Endothelial cell of umbilical vein (primary cell): ENCODE measurements at regions not wholly inside any gene's neighbourhood (a gene's known extent, or its start where the extent isn't known, plus 50 kb on each side); places are given as distances from the start of the nearest gene placed in this dataset.

Experiments used
- EZH2 ChIP-seq: IDR thresholded peaks from 2 replicates; pipeline ENCODE4 v1.6.1; 2012; ENCODE audit warnings: borderline replicate concordance, low read depth, mild to moderate bottlenecking, moderate library complexity, low read length, inconsistent platforms; ENCODE audit not compliant: severe bottlenecking
- POLR2A ChIP-seq: IDR thresholded peaks from 2 replicates; pipeline ENCODE4 v1.6.1; 2012; ENCODE audit warnings: low read depth, mild to moderate bottlenecking, control low read depth, low read length
- POLR2AphosphoS5 ChIP-seq: IDR thresholded peaks from 2 replicates; pipeline ENCODE4 v1.6.1; 2012; ENCODE audit warnings: low read depth, mild to moderate bottlenecking, control low read depth, low read length, moderate library complexity; ENCODE audit not compliant: insufficient read depth
- TF ChIP-seq, protein P1 (sequence below), 2 donors: IDR thresholded peaks; 1 replicate in 1 of 2; 2 replicates in 1 of 2; pipeline ENCODE4 v1.5.1; 2011; ENCODE audit warnings: low read length in 2 of 2, mild to moderate bottlenecking in 2 of 2, moderate library complexity in 2 of 2, control low read depth in 1 of 2, inconsistent platforms in 1 of 2, low read depth in 1 of 2; ENCODE audit not compliant: insufficient read depth in 1 of 2; ENCODE audit errors: extremely low read depth in 1 of 2

DNA sequence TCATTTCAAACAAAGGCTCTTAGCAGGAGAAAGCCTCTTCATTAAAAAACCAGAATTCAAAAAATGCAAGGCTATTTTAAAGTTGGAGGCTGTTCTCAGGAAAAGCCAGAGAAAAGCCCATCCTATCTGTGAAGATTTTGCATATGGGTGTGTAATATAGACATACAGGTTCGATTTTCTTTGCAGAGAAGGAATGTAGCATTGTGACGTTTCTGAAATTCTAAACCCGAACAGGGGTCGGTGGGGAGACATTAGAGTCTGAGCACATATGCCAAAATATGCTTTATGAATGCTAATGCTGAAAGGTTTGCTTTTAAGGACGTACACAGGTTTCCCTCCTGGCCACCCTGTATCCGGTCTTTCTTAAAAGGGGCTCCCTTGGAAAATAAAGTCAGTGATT is 363.1 kb upstream of the PAPPA start:
- TF ChIP-seq, protein P1, sequence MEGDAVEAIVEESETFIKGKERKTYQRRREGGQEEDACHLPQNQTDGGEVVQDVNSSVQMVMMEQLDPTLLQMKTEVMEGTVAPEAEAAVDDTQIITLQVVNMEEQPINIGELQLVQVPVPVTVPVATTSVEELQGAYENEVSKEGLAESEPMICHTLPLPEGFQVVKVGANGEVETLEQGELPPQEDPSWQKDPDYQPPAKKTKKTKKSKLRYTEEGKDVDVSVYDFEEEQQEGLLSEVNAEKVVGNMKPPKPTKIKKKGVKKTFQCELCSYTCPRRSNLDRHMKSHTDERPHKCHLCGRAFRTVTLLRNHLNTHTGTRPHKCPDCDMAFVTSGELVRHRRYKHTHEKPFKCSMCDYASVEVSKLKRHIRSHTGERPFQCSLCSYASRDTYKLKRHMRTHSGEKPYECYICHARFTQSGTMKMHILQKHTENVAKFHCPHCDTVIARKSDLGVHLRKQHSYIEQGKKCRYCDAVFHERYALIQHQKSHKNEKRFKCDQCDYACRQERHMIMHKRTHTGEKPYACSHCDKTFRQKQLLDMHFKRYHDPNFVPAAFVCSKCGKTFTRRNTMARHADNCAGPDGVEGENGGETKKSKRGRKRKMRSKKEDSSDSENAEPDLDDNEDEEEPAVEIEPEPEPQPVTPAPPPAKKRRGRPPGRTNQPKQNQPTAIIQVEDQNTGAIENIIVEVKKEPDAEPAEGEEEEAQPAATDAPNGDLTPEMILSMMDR (IDR thresholded peaks at IDR 0.05; ENCODE audit: extremely low read depth in 1 of 2, insufficient read depth in 1 of 2, low read depth in 1 of 2, low read length in 2 of 2): no peak
- TF ChIP-seq POLR2AphosphoS5: no peak
- TF ChIP-seq POLR2A: no peak
- no peak for TF ChIP-seq EZH2
